ENCODE measurements at regions not wholly inside any gene's neighbourhood (a gene's known extent, or its start where the extent isn't known, plus 50 kb on each side); places are given as distances from the start of the nearest gene placed in this dataset.
A peak's percentile ranks its signal among the peaks of the same experiment; 100 is the strongest.

GRCh38 chr2:217195658-217196446 lies 336.0 kb upstream of the TNP1 start:
- no peak for DNase-seq
- Histone ChIP-seq H3K27me3 (ENCODE audit: control insufficient read depth in 2 of 2, insufficient read depth in 2 of 2, low read length in 2 of 2) (peaks cover 68 to 81% of the 10 kb centered on the region in 2 donors), H2AFZ (ENCODE audit: insufficient read depth, low read depth, low read length, poor library complexity, severe bottlenecking) (no peak overlapping the region), H3K4me2 (replicated peaks; ENCODE audit: extremely low read depth, low read length, poor library complexity, severe bottlenecking) (no peak overlapping the region), H3K27ac (ENCODE audit: low read depth in 1 of 2, low read length in 2 of 2) (no peak overlapping the region), H3K9me3 (replicated peaks in 1 of 2; ENCODE audit: control insufficient read depth in 1 of 2, insufficient read depth in 1 of 2, low read length in 2 of 2) (peaks cover 6 to 7% of the 10 kb centered on the region in 2 donors), H3K36me3 (replicated peaks in 1 of 2; ENCODE audit: control insufficient read depth in 1 of 2, insufficient read depth in 2 of 2, low read length in 2 of 2) (no peaks in the 10 kb centered on the region), H3K4me3 (replicated peaks in 1 of 3; ENCODE audit: low read depth in 2 of 3, low read length in 3 of 3) (no peak overlapping the region), H3K79me2 (ENCODE audit: insufficient read depth, low read length) (no peaks in the 10 kb centered on the region), H4K20me1 (ENCODE audit: insufficient read depth, low read length) (no peaks in the 10 kb centered on the region), H3K9ac (ENCODE audit: insufficient read depth, low read length, poor library complexity, severe bottlenecking) (no peak overlapping the region), H3K4me1 (ENCODE audit: control insufficient read depth in 1 of 2, insufficient read depth in 2 of 2, low read length in 2 of 2) (no peaks in the 10 kb centered on the region)
- Mint-ChIP-seq H3K27me3 (ENCODE audit: low read depth in 3 of 3) (peaks cover 39 to 71% (median 44%) of the 10 kb centered on the region in 3 donors), H3K27ac (no peak overlapping the region), H3K36me3 (no peaks in the 10 kb centered on the region), H3K4me3 (no peak overlapping the region), H3K4me1 (no peaks in the 10 kb centered on the region), H3K9me3 (peaks cover 4 to 16% (median 8%) of the 10 kb centered on the region in 7 donors)
- 95% methylated on average over 4 of the region's 7 CpGs for WGBS (ENCODE audit: insufficient coverage)
- intact Hi-C loops (cut with micrococcal nuclease), result loop anchor here in 1 of 2 donors (10.0 kb wide), 1 partner anchor 49 kb away; no protein-coding TSS in a partner anchor
- TF ChIP-seq, protein P1, sequence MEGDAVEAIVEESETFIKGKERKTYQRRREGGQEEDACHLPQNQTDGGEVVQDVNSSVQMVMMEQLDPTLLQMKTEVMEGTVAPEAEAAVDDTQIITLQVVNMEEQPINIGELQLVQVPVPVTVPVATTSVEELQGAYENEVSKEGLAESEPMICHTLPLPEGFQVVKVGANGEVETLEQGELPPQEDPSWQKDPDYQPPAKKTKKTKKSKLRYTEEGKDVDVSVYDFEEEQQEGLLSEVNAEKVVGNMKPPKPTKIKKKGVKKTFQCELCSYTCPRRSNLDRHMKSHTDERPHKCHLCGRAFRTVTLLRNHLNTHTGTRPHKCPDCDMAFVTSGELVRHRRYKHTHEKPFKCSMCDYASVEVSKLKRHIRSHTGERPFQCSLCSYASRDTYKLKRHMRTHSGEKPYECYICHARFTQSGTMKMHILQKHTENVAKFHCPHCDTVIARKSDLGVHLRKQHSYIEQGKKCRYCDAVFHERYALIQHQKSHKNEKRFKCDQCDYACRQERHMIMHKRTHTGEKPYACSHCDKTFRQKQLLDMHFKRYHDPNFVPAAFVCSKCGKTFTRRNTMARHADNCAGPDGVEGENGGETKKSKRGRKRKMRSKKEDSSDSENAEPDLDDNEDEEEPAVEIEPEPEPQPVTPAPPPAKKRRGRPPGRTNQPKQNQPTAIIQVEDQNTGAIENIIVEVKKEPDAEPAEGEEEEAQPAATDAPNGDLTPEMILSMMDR (IDR thresholded peaks at IDR 0.05), result no peak

DNA sequence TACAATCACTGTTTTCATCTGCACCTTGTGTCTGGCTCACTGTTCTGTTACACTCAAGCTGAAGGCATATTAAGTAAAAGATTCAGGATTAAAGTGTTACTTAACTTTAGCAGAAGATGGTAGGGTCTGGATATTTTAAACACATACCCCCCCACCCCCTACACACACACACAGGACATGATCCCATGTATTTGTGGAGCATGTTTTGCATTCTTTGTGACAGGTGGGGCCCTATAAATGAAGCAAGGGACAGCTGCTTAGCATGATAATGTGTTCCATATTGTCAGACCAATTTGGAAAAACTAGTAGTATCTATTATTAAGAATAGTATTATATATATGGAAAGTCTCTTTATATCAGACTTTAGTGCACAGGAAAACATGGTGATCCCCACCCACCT lies 335.2 kb upstream of the TNP1 start:
- Histone ChIP-seq H4K20me1 (ENCODE audit: insufficient read depth, low read length) (no peaks in the 10 kb centered on the region), H2AFZ (ENCODE audit: insufficient read depth, low read depth, low read length, poor library complexity, severe bottlenecking) (no peak overlapping the region), H3K27ac (ENCODE audit: low read depth in 1 of 2, low read length in 2 of 2) (no peak overlapping the region), H3K79me2 (ENCODE audit: insufficient read depth, low read length) (no peaks in the 10 kb centered on the region), H3K4me2 (replicated peaks; ENCODE audit: extremely low read depth, low read length, poor library complexity, severe bottlenecking) (no peak overlapping the region), H3K4me3 (replicated peaks in 1 of 3; ENCODE audit: low read depth in 2 of 3, low read length in 3 of 3) (no peak overlapping the region), H3K9ac (ENCODE audit: insufficient read depth, low read length, poor library complexity, severe bottlenecking) (no peak overlapping the region), H3K4me1 (ENCODE audit: control insufficient read depth in 1 of 2, insufficient read depth in 2 of 2, low read length in 2 of 2) (no peaks in the 10 kb centered on the region), H3K27me3 (ENCODE audit: control insufficient read depth in 2 of 2, insufficient read depth in 2 of 2, low read length in 2 of 2) (peaks cover 67 to 76% of the 10 kb centered on the region in 2 donors), H3K9me3 (replicated peaks in 1 of 2; ENCODE audit: control insufficient read depth in 1 of 2, insufficient read depth in 1 of 2, low read length in 2 of 2) (peaks cover 6 to 7% of the 10 kb centered on the region in 2 donors), H3K36me3 (replicated peaks in 1 of 2; ENCODE audit: control insufficient read depth in 1 of 2, insufficient read depth in 2 of 2, low read length in 2 of 2) (no peaks in the 10 kb centered on the region)
- H3K9me3 Mint-ChIP-seq, result peaks cover 4 to 16% (median 6%) of the 10 kb centered on the region in 7 donors
- H3K27ac Mint-ChIP-seq, result no peak overlapping the region
- DNase-seq, result no peak
- intact Hi-C loops (cut with micrococcal nuclease), result loop anchor here in 1 of 2 donors (10.0 kb wide), 1 partner anchor 50 kb away; no protein-coding TSS in a partner anchor
- TF ChIP-seq, protein P1 (IDR thresholded peaks at IDR 0.05), result no peak
- no peaks in the 10 kb centered on the region for H3K36me3 Mint-ChIP-seq
- peaks cover 36 to 69% (median 47%) of the 10 kb centered on the region in 3 donors for H3K27me3 Mint-ChIP-seq (ENCODE audit: low read depth in 3 of 3)
- peak overlapping the region in 1 of 2 donors; percentile 28 for H3K4me3 Mint-ChIP-seq
- no peaks in the 10 kb centered on the region for H3K4me1 Mint-ChIP-seq

Data from CD14-positive monocyte (primary cell).